H1 (cell line): ENCODE measurements at regions not wholly inside any gene's neighbourhood (a gene's known extent, or its start where the extent isn't known, plus 50 kb on each side); places are given as distances from the start of the nearest gene placed in this dataset.

Experiments
- CTCF ChIA-PET: fragments of 300-600 bp; sonication (Branson Sonifier 250); formaldehyde crosslinking; loops from one replicate; lab custom pipeline; 2021; ENCODE audit not compliant: partially characterized antibody; lab: Charles Lee
- POLR2A ChIA-PET: fragments of 300-600 bp; sonication (Branson Sonifier 250); formaldehyde crosslinking; loops from one replicate; lab custom pipeline; 2021; ENCODE audit warnings: inconsistent platforms; ENCODE audit not compliant: partially characterized antibody; lab: Charles Lee
- DNase-seq, 2 experiments: peaks; one replicate each; pipeline versions ENCODE4 v3.0.0 to v3.0.0-alpha.2; 2010 to 2022; ENCODE audit warnings: low spot score in 2 of 2, low read depth in 1 of 2, mixed read lengths in 1 of 2
- FAIRE-seq: peaks from 2 replicates; lab custom pipeline; 2011; peaks lifted over from hg19 to GRCh38; lab: Jason Lieb, UNC
- H2AFZ ChIP-seq: 2 replicates; pipeline ENCODE4 v1.8.1; 2012; ENCODE audit warnings: low read length, inconsistent platforms
- H2AK5ac ChIP-seq: 2 replicates; pipeline ENCODE4 v1.6.1; 2013; ENCODE audit warnings: low read depth, low read length
- H2BK120ac ChIP-seq: replicated peaks from 2 replicates; pipeline ENCODE3; 2013; ENCODE audit warnings: low read depth, low read length, inconsistent platforms
- H2BK12ac ChIP-seq: 2 replicates; pipeline ENCODE4 v1.6.1; 2013; ENCODE audit warnings: low read depth, low read length
- H2BK15ac ChIP-seq: 2 replicates; pipeline ENCODE4 v1.6.1; 2013; ENCODE audit warnings: low read length
- H2BK20ac ChIP-seq: 2 replicates; pipeline ENCODE4 v1.6.1; 2013; ENCODE audit warnings: low read length
- H2BK5ac ChIP-seq: 2 replicates; pipeline ENCODE4 v1.6.1; 2013; ENCODE audit warnings: low read depth, low read length
- H3K14ac ChIP-seq: 2 replicates; pipeline ENCODE4 v1.6.1; 2013; ENCODE audit warnings: inconsistent platforms; ENCODE audit not compliant: insufficient read length
- H3K18ac ChIP-seq: 2 replicates; pipeline ENCODE4 v1.6.1; 2013; ENCODE audit warnings: low read length; ENCODE audit errors: extremely low read depth
- H3K23ac ChIP-seq: 2 replicates; pipeline ENCODE4 v1.6.1; 2013; ENCODE audit warnings: inconsistent platforms; ENCODE audit not compliant: insufficient read length
- H3K23me2 ChIP-seq: 2 replicates; pipeline ENCODE4 v1.6.1; 2013; ENCODE audit warnings: low read depth, low read length
- H3K27ac ChIP-seq: 2 replicates; pipeline ENCODE4 v1.6.1; 2011; ENCODE audit warnings: low read depth, low read length, inconsistent platforms
- H3K27me3 ChIP-seq, 4 experiments: replicated peaks in 1 of 4; 1 replicate in 1 of 4; 2 replicates in 3 of 4; pipeline versions ENCODE4 v1.6.1 to v1.8.1; 2011 to 2013; ENCODE audit warnings: low read length in 3 of 4, mild to moderate bottlenecking in 3 of 4, inconsistent platforms in 2 of 4, mixed read lengths in 2 of 4, moderate library complexity in 1 of 4; ENCODE audit not compliant: control insufficient read depth in 3 of 4, insufficient read depth in 3 of 4; ENCODE audit errors: extremely low read depth in 1 of 4
- H3K36me3 ChIP-seq, 4 experiments: 2 replicates each; pipeline versions ENCODE4 v1.6.1 to v1.8.1; 2011 to 2013; ENCODE audit warnings: mild to moderate bottlenecking in 4 of 4, low read length in 3 of 4, moderate library complexity in 2 of 4, control low read depth in 1 of 4, inconsistent platforms in 1 of 4; ENCODE audit not compliant: insufficient read depth in 4 of 4, control insufficient read depth in 2 of 4
- H3K4ac ChIP-seq: replicated peaks from 2 replicates; pipeline ENCODE3; 2013; ENCODE audit warnings: low read length, low read depth, mixed read lengths, inconsistent platforms; ENCODE audit not compliant: insufficient read length
- H3K4me1 ChIP-seq, 4 experiments: replicated peaks in 1 of 4; 1 replicate in 1 of 4; 2 replicates in 3 of 4; pipeline versions ENCODE4 v1.6.1 to v1.8.1; 2011 to 2013; ENCODE audit warnings: low read length in 3 of 4, inconsistent platforms in 2 of 4, mixed read lengths in 1 of 4; ENCODE audit not compliant: insufficient read depth in 4 of 4, control insufficient read depth in 3 of 4
- H3K4me2 ChIP-seq, 2 experiments: 2 replicates each; pipeline versions ENCODE4 v1.6.1 to v1.8.1; 2011 to 2013; ENCODE audit warnings: low read depth in 2 of 2, low read length in 2 of 2, control low read depth in 1 of 2, inconsistent platforms in 1 of 2, mild to moderate bottlenecking in 1 of 2; ENCODE audit not compliant: insufficient read depth in 1 of 2
- H3K4me3 ChIP-seq, 4 experiments: fragments of 200-600, 300-600 bp in 1 of 4; sonication (generic), shearing (Covaris generic), sonication (Bioruptor Twin) in 1 of 4; 2 replicates each; pipeline versions ENCODE4 v1.5.1 to v1.8.1; 2011 to 2016; ENCODE audit warnings: low read length in 4 of 4, low read depth in 3 of 4, control low read depth in 2 of 4, inconsistent platforms in 2 of 4, mild to moderate bottlenecking in 2 of 4, mixed read lengths in 1 of 4, moderate library complexity in 1 of 4; ENCODE audit not compliant: insufficient read depth in 2 of 4; ENCODE audit errors: extremely low read depth in 1 of 4
- H3K56ac ChIP-seq: replicated peaks from 2 replicates; pipeline ENCODE3; 2013; ENCODE audit warnings: low read depth, mild to moderate bottlenecking, mixed read lengths, low read length, inconsistent platforms; ENCODE audit not compliant: insufficient read length
- H3K79me1 ChIP-seq: 2 replicates; pipeline ENCODE4 v1.6.1; 2013; ENCODE audit warnings: low read depth, low read length, control low read depth
- H3K79me2 ChIP-seq, 2 experiments: 2 replicates each; pipeline versions ENCODE4 v1.6.1 to v1.8.1; 2012 to 2013; ENCODE audit warnings: low read length in 2 of 2, mild to moderate bottlenecking in 2 of 2, inconsistent platforms in 1 of 2; ENCODE audit not compliant: insufficient read depth in 2 of 2, control insufficient read depth in 1 of 2
- H3K9ac ChIP-seq, 4 experiments: replicated peaks in 1 of 4; 1 replicate in 1 of 4; 2 replicates in 3 of 4; pipeline versions ENCODE4 v1.6.1 to v1.8.1; 2011 to 2013; ENCODE audit warnings: low read depth in 3 of 4, low read length in 3 of 4, control low read depth in 2 of 4, mild to moderate bottlenecking in 2 of 4, moderate library complexity in 2 of 4, inconsistent platforms in 1 of 4; ENCODE audit errors: extremely low read depth in 1 of 4
- H3K9me3 ChIP-seq, 2 experiments: 2 replicates each; pipeline versions ENCODE4 v1.6.1 to v1.8.1; 2012 to 2013; ENCODE audit warnings: mild to moderate bottlenecking in 2 of 2, moderate library complexity in 2 of 2, control low read depth in 1 of 2, inconsistent platforms in 1 of 2, low read depth in 1 of 2, low read length in 1 of 2, mixed read lengths in 1 of 2; ENCODE audit not compliant: insufficient read depth in 2 of 2
- H4K20me1 ChIP-seq, 2 experiments: replicated peaks in 1 of 2; 2 replicates each; pipeline versions ENCODE3 to v1.8.1; 2011 to 2013; ENCODE audit warnings: inconsistent platforms in 2 of 2, low read length in 2 of 2, mild to moderate bottlenecking in 1 of 2; ENCODE audit not compliant: insufficient read depth in 2 of 2, control insufficient read depth in 1 of 2
- H4K5ac ChIP-seq: 2 replicates; pipeline ENCODE4 v1.6.1; 2013; ENCODE audit warnings: low read length, low read depth, mixed read lengths, inconsistent platforms; ENCODE audit not compliant: insufficient read length
- H4K8ac ChIP-seq: 2 replicates; pipeline ENCODE4 v1.8.0; 2013; ENCODE audit warnings: mild to moderate bottlenecking, moderate library complexity, low read length, inconsistent platforms; ENCODE audit not compliant: insufficient read depth; ENCODE audit errors: extremely low read depth
- H4K91ac ChIP-seq: replicated peaks from 2 replicates; pipeline ENCODE3; 2013; ENCODE audit warnings: low read length, mixed read lengths, inconsistent platforms; ENCODE audit not compliant: insufficient read length
- ASH2L ChIP-seq: fragments of 200-600, 300-600 bp; sonication (generic); IDR thresholded peaks from one replicate; pipeline ENCODE4 v1.7.1; 2017; ENCODE audit warnings: low read length
- EP300 ChIP-seq, 2 experiments: IDR thresholded peaks; 1 replicate in 1 of 2; 2 replicates in 1 of 2; pipeline ENCODE4 v1.6.1; 2011 to 2012; ENCODE audit warnings: low read depth in 2 of 2, low read length in 2 of 2, mild to moderate bottlenecking in 2 of 2, borderline replicate concordance in 1 of 2, inconsistent platforms in 1 of 2, moderate library complexity in 1 of 2
- KDM4A ChIP-seq: IDR thresholded peaks from one replicate; pipeline ENCODE4 v1.7.1; 2012; ENCODE audit warnings: low read depth, mild to moderate bottlenecking, moderate library complexity, low read length, inconsistent platforms; ENCODE audit not compliant: severe bottlenecking
- POLR2A ChIP-seq, 2 experiments: IDR thresholded peaks; 1 replicate in 1 of 2; 2 replicates in 1 of 2; pipeline ENCODE4 v1.6.1; 2011; ENCODE audit warnings: low read depth in 2 of 2, low read length in 2 of 2, mild to moderate bottlenecking in 2 of 2; ENCODE audit errors: control extremely low read depth in 1 of 2
- SP2 ChIP-seq: IDR thresholded peaks from 2 replicates; pipeline ENCODE4 v1.6.1; 2012; ENCODE audit warnings: mild to moderate bottlenecking, low read length, inconsistent platforms
- TBP ChIP-seq: IDR thresholded peaks from 2 replicates; pipeline ENCODE4 v1.6.1; 2011; ENCODE audit warnings: low read depth, low read length, improper control_type of control experiment
- WGBS, 2 experiments: shearing (Covaris generic) in 1 of 2; methylation state at CpG; one replicate each; pipeline versions ENCODE4 v1.1.6 to v1.1.7; 2013 to 2015; ENCODE audit warnings: low lambda C conversion rate in 2 of 2, mixed read lengths in 2 of 2, inconsistent platforms in 1 of 2, low coverage in 1 of 2, missing lambda C conversion rate in 1 of 2; ENCODE audit not compliant: insufficient replicate concordance in 2 of 2, insufficient coverage in 1 of 2, insufficient read length in 1 of 2; ENCODE audit errors: extremely low coverage in 1 of 2, missing lambda C conversion rate in 1 of 2; 5-methylcytosine and 5-hydroxymethylcytosine counted together

DNA sequence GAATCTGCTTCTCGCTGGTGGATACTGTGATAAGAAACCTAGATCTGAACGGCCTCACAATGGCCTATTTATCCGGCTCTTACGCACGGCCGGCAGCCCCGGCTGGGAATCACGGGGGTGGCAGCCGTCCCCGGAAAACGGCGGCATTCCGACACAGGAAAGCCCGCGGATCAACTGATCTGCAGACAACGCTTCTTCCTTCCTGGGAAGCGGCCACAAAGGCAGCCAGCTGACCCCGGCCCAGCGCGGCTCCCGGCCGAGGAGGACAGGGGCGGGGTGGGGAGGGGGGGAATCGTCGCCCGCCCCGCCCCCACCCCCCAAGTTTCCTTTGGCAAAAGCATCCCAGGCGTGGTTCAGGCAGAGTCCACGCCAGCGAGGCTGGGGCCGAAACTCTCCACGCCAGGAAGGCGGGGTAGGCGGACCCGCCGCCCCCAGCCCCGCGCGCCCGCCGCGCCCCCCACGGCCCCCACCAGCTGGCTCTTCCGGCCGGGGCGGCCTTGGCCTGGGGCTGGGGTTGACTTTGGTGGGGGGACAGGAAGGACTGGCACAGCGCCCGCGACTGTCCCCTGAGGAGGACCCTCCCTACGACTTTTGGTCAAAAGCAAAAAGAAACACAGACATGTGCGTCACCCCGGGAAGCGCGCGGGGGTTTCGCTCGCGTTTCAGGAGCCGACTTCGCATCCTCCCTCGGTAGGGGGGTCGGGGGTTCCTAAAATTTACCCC lies 247.7 kb upstream of the ANKRD55 start:
- Histone ChIP-seq H4K5ac (no peak overlapping the region), H3K56ac (no peak overlapping the region), H2BK5ac (no peak overlapping the region), H3K23ac (no peak overlapping the region), H3K14ac (no peak overlapping the region), H3K18ac (no peak overlapping the region), H2BK12ac (no peak overlapping the region), H3K79me2 (no peaks in the 10 kb centered on the region), H3K36me3 (no peaks in the 10 kb centered on the region), H3K4ac (no peak overlapping the region), H3K79me1 (no peaks in the 10 kb centered on the region), H3K27me3 (peaks cover 0 to 30% (median 13%) of the 10 kb centered on the region in 4 experiments; a peak in 6 of 7 replicates), H3K9me3 (no peaks in the 10 kb centered on the region), H2BK20ac (0 out of 2 replicates have a peak overlapping the region, but pooled peaks have one; percentile 18), H4K91ac (no peak overlapping the region), H2AFZ (peak overlapping the region; percentile 100), H3K23me2 (peaks cover 9% of the 10 kb centered on the region; the same call in 1 of the 2 replicates), H3K4me1 (peaks cover 0 to 8% (median 3%) of the 10 kb centered on the region in 4 experiments; a peak in 3 of 7 replicates), H2AK5ac (no peak overlapping the region), H2BK15ac (no peak overlapping the region), H4K8ac (no peak overlapping the region), H2BK120ac (no peak overlapping the region), H3K9ac (no peak overlapping the region), H3K27ac (no peak overlapping the region), H4K20me1 (no peaks in the 10 kb centered on the region), H3K4me3 (peak overlapping the region; percentile 39 to 79 (median 61)), H3K4me2 (peak overlapping the region; percentile 78 to 98)
- WGBS, 2 experiments = 4% methylated on average over 31 of the region's 62 CpGs; no CpG with 5 or more reads in 1 of the 2 experiments
- ChIA-PET POLR2A (interaction anchor here (0.6 kb wide), 1 partner anchor 168 kb away, joined by 3 read pairs; no protein-coding TSS in a partner anchor), CTCF (interaction anchor here (0.6 to 1.4 kb wide), 11 partner anchors 10 to 1038 kb away, joined by 3 to 6 read pairs (median 3); no protein-coding TSS in a partner anchor)
- FAIRE-seq (no peak), DNase-seq (peak in 1 of 2 experiments; percentile 60)
- TF ChIP-seq ASH2L (peak; percentile 12), EP300 (IDR thresholded peaks at IDR 0.05; ENCODE audit: borderline replicate concordance in 1 of 2, low read depth in 2 of 2, low read length in 2 of 2) (no peak), KDM4A (peak; percentile 44), SP2 (no peak), TBP (peak; percentile 34; the same call in 1 of the 2 replicates), POLR2A (IDR thresholded peaks at IDR 0.05; ENCODE audit: control extremely low read depth in 1 of 2, low read depth in 2 of 2, low read length in 2 of 2) (0 out of 3 replicates have a peak, but pooled peaks of 1 of the 2 experiments have one; percentile 25)
